HCT116 (cell line): ENCODE measurements at regions not wholly inside any gene's neighbourhood (a gene's known extent, or its start where the extent isn't known, plus 50 kb on each side); places are given as distances from the start of the nearest gene placed in this dataset.

ENCODE experiments used
- EGR1 ChIP-seq: IDR thresholded peaks from 2 replicates; pipeline ENCODE4 v1.6.1; 2012; ENCODE audit warnings: low read depth
- FOSL1 ChIP-seq: IDR thresholded peaks from 2 replicates; pipeline ENCODE4 v1.6.1; 2012; ENCODE audit warnings: low read depth
- POLR2AphosphoS5 ChIP-seq: IDR thresholded peaks from 2 replicates; pipeline ENCODE4 v1.6.1; 2011; ENCODE audit warnings: mild to moderate bottlenecking, low read depth, low read length, moderate library complexity
- SRF ChIP-seq: IDR thresholded peaks from 2 replicates; pipeline ENCODE4 v1.6.1; 2012; ENCODE audit warnings: low read depth
- ZNF274 ChIP-seq: fragments of 200-500 bp; sonication (Bioruptor generic); IDR thresholded peaks from 2 replicates; pipeline ENCODE4 v1.6.1; 2014; ENCODE audit warnings: mild to moderate bottlenecking, low read depth, low read length, inconsistent platforms
- TF ChIP-seq, protein P1 (sequence below), 3 experiments: fragments of 200-600 bp in 1 of 3; sonication (generic) in 1 of 3; IDR thresholded peaks in 2 of 3; conservative IDR thresholded peaks in 1 of 3; 2 replicates each; pipeline ENCODE4 v1.5.1; 2012 to 2017; ENCODE audit warnings: low read depth in 2 of 3, low read length in 2 of 3, antibody characterized with exemption in 1 of 3, borderline replicate concordance in 1 of 3, control low read depth in 1 of 3, mild to moderate bottlenecking in 1 of 3, mixed read lengths in 1 of 3, mixed run types in 1 of 3, moderate library complexity in 1 of 3; ENCODE audit not compliant: insufficient read depth in 1 of 3

DNA sequence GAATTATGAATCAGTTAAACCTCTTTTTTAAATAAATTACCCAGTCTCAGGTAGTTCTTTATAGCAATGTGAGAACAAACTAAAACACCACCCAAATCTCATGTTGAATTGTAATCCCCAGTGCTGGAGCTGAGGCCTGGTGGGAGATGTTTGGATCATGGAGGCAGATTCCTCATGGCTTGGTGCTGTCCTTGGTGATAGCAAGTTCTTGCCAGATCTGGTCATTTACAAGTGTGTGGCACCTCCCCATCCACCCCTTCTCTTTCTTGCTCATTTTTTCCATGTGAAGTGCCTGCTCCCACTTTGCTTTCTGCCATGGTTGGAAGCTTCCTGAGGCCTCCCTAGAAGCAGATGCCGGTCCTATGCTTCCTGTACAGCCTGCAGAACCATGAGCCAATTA lies 102.1 kb upstream of the ANO4 start:
- TF ChIP-seq, protein P1, sequence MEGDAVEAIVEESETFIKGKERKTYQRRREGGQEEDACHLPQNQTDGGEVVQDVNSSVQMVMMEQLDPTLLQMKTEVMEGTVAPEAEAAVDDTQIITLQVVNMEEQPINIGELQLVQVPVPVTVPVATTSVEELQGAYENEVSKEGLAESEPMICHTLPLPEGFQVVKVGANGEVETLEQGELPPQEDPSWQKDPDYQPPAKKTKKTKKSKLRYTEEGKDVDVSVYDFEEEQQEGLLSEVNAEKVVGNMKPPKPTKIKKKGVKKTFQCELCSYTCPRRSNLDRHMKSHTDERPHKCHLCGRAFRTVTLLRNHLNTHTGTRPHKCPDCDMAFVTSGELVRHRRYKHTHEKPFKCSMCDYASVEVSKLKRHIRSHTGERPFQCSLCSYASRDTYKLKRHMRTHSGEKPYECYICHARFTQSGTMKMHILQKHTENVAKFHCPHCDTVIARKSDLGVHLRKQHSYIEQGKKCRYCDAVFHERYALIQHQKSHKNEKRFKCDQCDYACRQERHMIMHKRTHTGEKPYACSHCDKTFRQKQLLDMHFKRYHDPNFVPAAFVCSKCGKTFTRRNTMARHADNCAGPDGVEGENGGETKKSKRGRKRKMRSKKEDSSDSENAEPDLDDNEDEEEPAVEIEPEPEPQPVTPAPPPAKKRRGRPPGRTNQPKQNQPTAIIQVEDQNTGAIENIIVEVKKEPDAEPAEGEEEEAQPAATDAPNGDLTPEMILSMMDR (IDR thresholded peaks at IDR 0.05 in 2 of 3, conservative IDR thresholded peaks at IDR 0.05 in 1 of 3; ENCODE audit: borderline replicate concordance in 1 of 3, insufficient read depth in 1 of 3, low read depth in 2 of 3, low read length in 2 of 3) = no peak
- TF ChIP-seq EGR1 (no peak), POLR2AphosphoS5 (no peak), SRF (no peak), FOSL1 (no peak), ZNF274 (no peak)
